ENCODE measurements at regions not wholly inside any gene's neighbourhood (a gene's known extent, or its start where the extent isn't known, plus 50 kb on each side); places are given as distances from the start of the nearest gene placed in this dataset.

DNA sequence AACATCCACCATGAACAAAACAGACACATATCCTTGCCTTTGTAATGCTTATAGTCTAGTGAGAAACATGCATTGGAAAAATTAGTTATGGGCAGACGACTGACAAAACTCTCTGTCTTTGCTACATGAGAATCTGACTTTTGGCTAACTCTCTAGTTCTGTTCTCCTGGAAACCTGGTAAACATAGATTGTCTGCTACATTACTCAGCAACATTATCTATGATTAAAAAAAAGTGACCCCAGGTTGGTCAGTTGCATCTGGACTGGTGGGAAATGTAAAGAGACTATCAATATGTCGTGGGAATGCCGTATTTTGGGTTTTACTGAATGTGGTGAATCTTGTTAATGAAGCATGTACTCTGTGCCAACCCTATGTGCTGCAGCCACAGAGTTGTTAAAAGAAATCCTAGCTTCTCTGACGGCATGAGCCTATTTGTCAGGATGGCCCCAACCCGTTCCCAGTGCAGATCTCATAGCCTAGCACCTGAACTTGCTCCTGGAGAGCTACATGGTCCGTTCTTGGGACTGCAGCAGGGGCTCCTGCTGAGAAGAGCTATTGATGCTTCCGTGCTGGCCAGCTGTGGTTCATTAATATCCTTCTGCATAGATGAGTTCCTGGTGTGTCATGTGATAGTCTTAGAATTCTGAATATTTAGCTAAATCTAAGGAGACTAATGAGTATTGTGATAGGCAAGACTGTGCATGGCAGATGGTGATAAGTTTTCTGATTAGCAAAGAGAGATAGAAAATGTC lies 311.7 kb upstream of the ZNF717 start:
- POLR2A ChIA-PET: no interaction called here
- Histone ChIP-seq H3K36me3 (ENCODE audit: control insufficient read depth in 2 of 2, insufficient read depth in 1 of 2, low read length in 2 of 2) (no peaks in the 10 kb centered on the region), H3K9me3 (ENCODE audit: control insufficient read depth, insufficient read depth, low read depth, low read length) (no peaks in the 10 kb centered on the region), H3K4me3 (ENCODE audit: low read depth, low read length) (no peak overlapping the region), H3K27ac (ENCODE audit: extremely low read depth, low read depth, low read length) (no peak overlapping the region), H3K4me1 (ENCODE audit: control insufficient read depth, insufficient read depth, low read length) (no peaks in the 10 kb centered on the region)
- no peak for TF ChIP-seq ZNF777 (tag by site-specific recombination; IDR thresholded peaks at IDR 0.05; ENCODE audit: borderline replicate concordance)
- no peak for TF ChIP-seq ZNF654 (tag by site-specific recombination; IDR thresholded peaks at IDR 0.05; ENCODE audit: low read depth)
- no peak for TF ChIP-seq YY2 (tag by site-specific recombination; IDR thresholded peaks at IDR 0.05)
- TF ChIP-seq, protein P1, sequence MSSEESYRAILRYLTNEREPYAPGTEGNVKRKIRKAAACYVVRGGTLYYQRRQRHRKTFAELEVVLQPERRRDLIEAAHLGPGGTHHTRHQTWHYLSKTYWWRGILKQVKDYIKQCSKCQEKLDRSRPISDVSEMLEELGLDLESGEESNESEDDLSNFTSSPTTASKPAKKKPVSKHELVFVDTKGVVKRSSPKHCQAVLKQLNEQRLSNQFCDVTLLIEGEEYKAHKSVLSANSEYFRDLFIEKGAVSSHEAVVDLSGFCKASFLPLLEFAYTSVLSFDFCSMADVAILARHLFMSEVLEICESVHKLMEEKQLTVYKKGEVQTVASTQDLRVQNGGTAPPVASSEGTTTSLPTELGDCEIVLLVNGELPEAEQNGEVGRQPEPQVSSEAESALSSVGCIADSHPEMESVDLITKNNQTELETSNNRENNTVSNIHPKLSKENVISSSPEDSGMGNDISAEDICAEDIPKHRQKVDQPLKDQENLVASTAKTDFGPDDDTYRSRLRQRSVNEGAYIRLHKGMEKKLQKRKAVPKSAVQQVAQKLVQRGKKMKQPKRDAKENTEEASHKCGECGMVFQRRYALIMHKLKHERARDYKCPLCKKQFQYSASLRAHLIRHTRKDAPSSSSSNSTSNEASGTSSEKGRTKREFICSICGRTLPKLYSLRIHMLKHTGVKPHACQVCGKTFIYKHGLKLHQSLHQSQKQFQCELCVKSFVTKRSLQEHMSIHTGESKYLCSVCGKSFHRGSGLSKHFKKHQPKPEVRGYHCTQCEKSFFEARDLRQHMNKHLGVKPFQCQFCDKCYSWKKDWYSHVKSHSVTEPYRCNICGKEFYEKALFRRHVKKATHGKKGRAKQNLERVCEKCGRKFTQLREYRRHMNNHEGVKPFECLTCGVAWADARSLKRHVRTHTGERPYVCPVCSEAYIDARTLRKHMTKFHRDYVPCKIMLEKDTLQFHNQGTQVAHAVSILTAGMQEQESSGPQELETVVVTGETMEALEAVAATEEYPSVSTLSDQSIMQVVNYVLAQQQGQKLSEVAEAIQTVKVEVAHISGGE (tag by site-specific recombination; conservative IDR thresholded peaks at IDR 0.05; ENCODE audit: low read depth): no peak
- no peak for TF ChIP-seq BCL11A (tag by site-specific recombination; IDR thresholded peaks at IDR 0.05; ENCODE audit: low read depth)
- TF ChIP-seq, protein P2, sequence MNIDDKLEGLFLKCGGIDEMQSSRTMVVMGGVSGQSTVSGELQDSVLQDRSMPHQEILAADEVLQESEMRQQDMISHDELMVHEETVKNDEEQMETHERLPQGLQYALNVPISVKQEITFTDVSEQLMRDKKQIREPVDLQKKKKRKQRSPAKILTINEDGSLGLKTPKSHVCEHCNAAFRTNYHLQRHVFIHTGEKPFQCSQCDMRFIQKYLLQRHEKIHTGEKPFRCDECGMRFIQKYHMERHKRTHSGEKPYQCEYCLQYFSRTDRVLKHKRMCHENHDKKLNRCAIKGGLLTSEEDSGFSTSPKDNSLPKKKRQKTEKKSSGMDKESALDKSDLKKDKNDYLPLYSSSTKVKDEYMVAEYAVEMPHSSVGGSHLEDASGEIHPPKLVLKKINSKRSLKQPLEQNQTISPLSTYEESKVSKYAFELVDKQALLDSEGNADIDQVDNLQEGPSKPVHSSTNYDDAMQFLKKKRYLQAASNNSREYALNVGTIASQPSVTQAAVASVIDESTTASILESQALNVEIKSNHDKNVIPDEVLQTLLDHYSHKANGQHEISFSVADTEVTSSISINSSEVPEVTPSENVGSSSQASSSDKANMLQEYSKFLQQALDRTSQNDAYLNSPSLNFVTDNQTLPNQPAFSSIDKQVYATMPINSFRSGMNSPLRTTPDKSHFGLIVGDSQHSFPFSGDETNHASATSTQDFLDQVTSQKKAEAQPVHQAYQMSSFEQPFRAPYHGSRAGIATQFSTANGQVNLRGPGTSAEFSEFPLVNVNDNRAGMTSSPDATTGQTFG (tag by site-specific recombination; IDR thresholded peaks at IDR 0.05; ENCODE audit: borderline replicate concordance): no peak
- TF ChIP-seq ZNF514 (tag by site-specific recombination; IDR thresholded peaks at IDR 0.05): no peak
- TF ChIP-seq PRDM6 (tag by site-specific recombination; IDR thresholded peaks at IDR 0.05): no peak
- no peak for TF ChIP-seq ZNF19 (tag by site-specific recombination; IDR thresholded peaks at IDR 0.05; ENCODE audit: low read depth)
- TF ChIP-seq ZFP3 (tag by site-specific recombination; IDR thresholded peaks at IDR 0.05; ENCODE audit: low read depth): no peak
- TF ChIP-seq ZBTB8A (tag by site-specific recombination; IDR thresholded peaks at IDR 0.05): no peak
- CTCF ChIA-PET: no interaction called here

DNA sequence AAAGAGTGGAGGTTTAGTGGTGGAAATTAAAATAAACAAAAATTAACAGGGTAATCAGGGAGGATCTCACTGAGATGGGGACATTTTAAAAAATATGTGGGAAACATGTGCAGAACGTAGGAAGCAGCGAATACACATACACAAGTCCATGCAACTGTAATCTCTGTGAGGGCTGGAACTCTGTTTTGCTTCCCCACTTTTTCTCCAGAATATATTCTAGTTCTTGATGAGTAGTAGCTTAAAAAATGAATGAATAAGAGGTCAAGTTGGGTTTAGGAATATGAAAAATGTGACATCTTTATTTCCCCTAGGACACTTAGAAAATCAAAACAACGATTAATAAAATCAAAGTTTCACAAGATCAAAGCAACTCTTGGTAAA lies 312.2 kb upstream of the ZNF717 start:
- no peaks in the 10 kb centered on the region for H3K36me3 ChIP-seq (ENCODE audit: control insufficient read depth in 2 of 2, insufficient read depth in 1 of 2, low read length in 2 of 2)
- no peaks in the 10 kb centered on the region for H3K4me1 ChIP-seq (ENCODE audit: control insufficient read depth, insufficient read depth, low read length)
- POLR2A ChIA-PET: no interaction called here
- no peak overlapping the region for H3K27ac ChIP-seq (ENCODE audit: extremely low read depth, low read depth, low read length)
- TF ChIP-seq ZNF214 (tag by site-specific recombination; IDR thresholded peaks at IDR 0.05; ENCODE audit: borderline replicate concordance): no peak
- TF ChIP-seq ZNF16 (tag by site-specific recombination; IDR thresholded peaks at IDR 0.05; ENCODE audit: low read depth): no peak
- TF ChIP-seq, protein P2 (tag by site-specific recombination; IDR thresholded peaks at IDR 0.05; ENCODE audit: borderline replicate concordance): no peak
- no peak for TF ChIP-seq ZNF221 (tag by site-specific recombination; IDR thresholded peaks at IDR 0.05; ENCODE audit: borderline replicate concordance)
- H3K4me3 ChIP-seq (ENCODE audit: low read depth, low read length): no peak overlapping the region
- H3K9me3 ChIP-seq (ENCODE audit: control insufficient read depth, insufficient read depth, low read depth, low read length): no peaks in the 10 kb centered on the region
- CTCF ChIA-PET: no interaction called here
